ENCODE measurements at regions not wholly inside any gene's neighbourhood (a gene's known extent, or its start where the extent isn't known, plus 50 kb on each side); places are given as distances from the start of the nearest gene placed in this dataset.

- H3K9me3 Mint-ChIP-seq: no peaks in the 10 kb centered on the region
- H3K27me3 Mint-ChIP-seq (ENCODE audit: low read depth): no peaks in the 10 kb centered on the region
- H3K36me3 Mint-ChIP-seq (ENCODE audit: low read depth): no peaks in the 10 kb centered on the region
- no peak overlapping the region for H3K27ac Mint-ChIP-seq
- no peak overlapping the region for H3K4me3 Mint-ChIP-seq
- H3K4me1 Mint-ChIP-seq (ENCODE audit: low read depth): peaks cover 5% of the 10 kb centered on the region
These were observed 77.6 kb upstream of the EIF5 start for GRCh38 chr14:103256406-103256805.

GRCh38 chr14:103257211-103257962 lies 76.7 kb upstream of the EIF5 start:
- no peak overlapping the region for H3K4me3 Mint-ChIP-seq
- H3K4me1 Mint-ChIP-seq (ENCODE audit: low read depth): peaks cover 5% of the 10 kb centered on the region
- H3K27me3 Mint-ChIP-seq (ENCODE audit: low read depth): peaks cover 8% of the 10 kb centered on the region
- H3K36me3 Mint-ChIP-seq (ENCODE audit: low read depth): no peaks in the 10 kb centered on the region
- H3K27ac Mint-ChIP-seq: no peak overlapping the region
- H3K9me3 Mint-ChIP-seq: no peaks in the 10 kb centered on the region

GRCh38 chr14:103258211-103258610 lies 75.8 kb upstream of the EIF5 start:
- H3K27me3 Mint-ChIP-seq (ENCODE audit: low read depth): peaks cover 14% of the 10 kb centered on the region
- no peaks in the 10 kb centered on the region for H3K9me3 Mint-ChIP-seq
- peaks cover 5% of the 10 kb centered on the region for H3K4me1 Mint-ChIP-seq (ENCODE audit: low read depth)
- H3K27ac Mint-ChIP-seq: no peak overlapping the region
- no peaks in the 10 kb centered on the region for H3K36me3 Mint-ChIP-seq (ENCODE audit: low read depth)
- no peak overlapping the region for H3K4me3 Mint-ChIP-seq

GRCh38 chr14:103259184-103259583 lies 74.9 kb upstream of the EIF5 start:
- Mint-ChIP-seq H3K27ac (no peak overlapping the region), H3K36me3 (ENCODE audit: low read depth) (no peaks in the 10 kb centered on the region), H3K4me3 (no peak overlapping the region), H3K9me3 (no peaks in the 10 kb centered on the region), H3K27me3 (ENCODE audit: low read depth) (peaks cover 24% of the 10 kb centered on the region), H3K4me1 (ENCODE audit: low read depth) (peaks cover 5% of the 10 kb centered on the region)

GRCh38 chr14:103259801-103260628 lies 74.0 kb upstream of the EIF5 start:
- H3K27me3 Mint-ChIP-seq (ENCODE audit: low read depth): peaks cover 28% of the 10 kb centered on the region
- peak overlapping the region; percentile 6 for H3K4me3 Mint-ChIP-seq

GRCh38 chr14:103260629-103261124 lies 73.4 kb upstream of the EIF5 start:
- Mint-ChIP-seq H3K27me3 (ENCODE audit: low read depth) (peaks cover 34% of the 10 kb centered on the region), H3K4me3 (peak overlapping the region; percentile 6), H3K36me3 (ENCODE audit: low read depth) (no peaks in the 10 kb centered on the region), H3K9me3 (no peaks in the 10 kb centered on the region), H3K27ac (no peak overlapping the region), H3K4me1 (ENCODE audit: low read depth) (peaks cover 5% of the 10 kb centered on the region)

More at GRCh38 chr14:103259801-103260628, 74.0 kb upstream of the EIF5 start:
- no peaks in the 10 kb centered on the region for H3K9me3 Mint-ChIP-seq
- peaks cover 5% of the 10 kb centered on the region for H3K4me1 Mint-ChIP-seq (ENCODE audit: low read depth)
- H3K36me3 Mint-ChIP-seq (ENCODE audit: low read depth): no peaks in the 10 kb centered on the region
- H3K27ac Mint-ChIP-seq: no peak overlapping the region

- Mint-ChIP-seq H3K4me1 (ENCODE audit: low read depth) (no peaks in the 10 kb centered on the region), H3K27me3 (ENCODE audit: low read depth) (peaks cover 42% of the 10 kb centered on the region)
These were observed 66.7 kb upstream of the EIF5 start for GRCh38 chr14:103267226-103267910.

GRCh38 chr14:103271189-103271588 lies 62.8 kb upstream of the EIF5 start:
- Mint-ChIP-seq H3K27ac (no peak overlapping the region), H3K36me3 (ENCODE audit: low read depth) (no peaks in the 10 kb centered on the region), H3K27me3 (ENCODE audit: low read depth) (peaks cover 39% of the 10 kb centered on the region), H3K4me1 (ENCODE audit: low read depth) (no peaks in the 10 kb centered on the region), H3K9me3 (no peaks in the 10 kb centered on the region), H3K4me3 (no peak overlapping the region)

More at GRCh38 chr14:103267226-103267910, 66.7 kb upstream of the EIF5 start:
- Mint-ChIP-seq H3K36me3 (ENCODE audit: low read depth) (no peaks in the 10 kb centered on the region), H3K27ac (no peak overlapping the region), H3K4me3 (no peak overlapping the region), H3K9me3 (no peaks in the 10 kb centered on the region)

- Mint-ChIP-seq H3K4me3 (no peak overlapping the region), H3K4me1 (ENCODE audit: low read depth) (no peaks in the 10 kb centered on the region), H3K9me3 (no peaks in the 10 kb centered on the region), H3K27me3 (ENCODE audit: low read depth) (peaks cover 58% of the 10 kb centered on the region), H3K36me3 (ENCODE audit: low read depth) (no peaks in the 10 kb centered on the region), H3K27ac (no peak overlapping the region)
These were observed 60.8 kb upstream of the EIF5 start for GRCh38 chr14:103273145-103273744.

- no peaks in the 10 kb centered on the region for H3K4me1 Mint-ChIP-seq (ENCODE audit: low read depth)
- no peaks in the 10 kb centered on the region for H3K36me3 Mint-ChIP-seq (ENCODE audit: low read depth)
- H3K27me3 Mint-ChIP-seq (ENCODE audit: low read depth): peaks cover 63% of the 10 kb centered on the region
- no peak overlapping the region for H3K27ac Mint-ChIP-seq
- H3K9me3 Mint-ChIP-seq: no peaks in the 10 kb centered on the region
- H3K4me3 Mint-ChIP-seq: no peak overlapping the region
These were observed 60.1 kb upstream of the EIF5 start for GRCh38 chr14:103273745-103274615.

- no peak overlapping the region for H3K27ac Mint-ChIP-seq
- H3K36me3 Mint-ChIP-seq (ENCODE audit: low read depth): no peaks in the 10 kb centered on the region
- H3K27me3 Mint-ChIP-seq (ENCODE audit: low read depth): peaks cover 63% of the 10 kb centered on the region
- no peaks in the 10 kb centered on the region for H3K9me3 Mint-ChIP-seq
- no peaks in the 10 kb centered on the region for H3K4me1 Mint-ChIP-seq (ENCODE audit: low read depth)
- no peak overlapping the region for H3K4me3 Mint-ChIP-seq
These were observed 59.0 kb upstream of the EIF5 start for GRCh38 chr14:103275000-103275399.

- H3K9me3 Mint-ChIP-seq: no peaks in the 10 kb centered on the region
- no peak overlapping the region for H3K27ac Mint-ChIP-seq
- H3K27me3 Mint-ChIP-seq (ENCODE audit: low read depth): peaks cover 68% of the 10 kb centered on the region
- H3K4me1 Mint-ChIP-seq (ENCODE audit: low read depth): no peaks in the 10 kb centered on the region
- no peaks in the 10 kb centered on the region for H3K36me3 Mint-ChIP-seq (ENCODE audit: low read depth)
- H3K4me3 Mint-ChIP-seq: no peak overlapping the region
These were observed 56.1 kb upstream of the EIF5 start for GRCh38 chr14:103277931-103278330.

- Mint-ChIP-seq H3K36me3 (ENCODE audit: low read depth) (no peaks in the 10 kb centered on the region), H3K27me3 (ENCODE audit: low read depth) (peaks cover 74% of the 10 kb centered on the region), H3K4me1 (ENCODE audit: low read depth) (no peaks in the 10 kb centered on the region), H3K4me3 (no peak overlapping the region), H3K9me3 (no peaks in the 10 kb centered on the region), H3K27ac (no peak overlapping the region)
These were observed 54.7 kb upstream of the EIF5 start for GRCh38 chr14:103279142-103280025.

All from T-helper 1 cell treated with Interleukin-12 subunit alpha and Interleukin-12 subunit beta and Interleukin-4 antibody, amounts not matched to agents 30 μg/mL and 1 μg/mL, for 36 hours (primary cell).